ENCODE measurements at regions not wholly inside any gene's neighbourhood (a gene's known extent, or its start where the extent isn't known, plus 50 kb on each side); places are given as distances from the start of the nearest gene placed in this dataset.

- TF ChIP-seq CTCF (IDR thresholded peaks at IDR 0.05; ENCODE audit: low read depth, low read length, missing input control) = no peak
- no peak for TF ChIP-seq JUND (IDR thresholded peaks at IDR 0.05)
- TF ChIP-seq, protein P1, sequence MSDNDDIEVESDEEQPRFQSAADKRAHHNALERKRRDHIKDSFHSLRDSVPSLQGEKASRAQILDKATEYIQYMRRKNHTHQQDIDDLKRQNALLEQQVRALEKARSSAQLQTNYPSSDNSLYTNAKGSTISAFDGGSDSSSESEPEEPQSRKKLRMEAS (IDR thresholded peaks at IDR 0.05) = no peak
- no peak for TF ChIP-seq TAF1 (conservative IDR thresholded peaks at IDR 0.05)
- TF ChIP-seq EGR1 (IDR thresholded peaks at IDR 0.05; ENCODE audit: low read depth in 2 of 2) = no peak
- no peak for TF ChIP-seq YY1 (IDR thresholded peaks at IDR 0.05)
- no peak for TF ChIP-seq FOXA1 (IDR thresholded peaks at IDR 0.05)
These were observed 1061.4 kb downstream of the MRPL39 start for GRCh38 chr21:24545807-24546361.
